Fibroblast of skin of right biceps (primary cell): ENCODE measurements at regions not wholly inside any gene's neighbourhood (a gene's known extent, or its start where the extent isn't known, plus 50 kb on each side); places are given as distances from the start of the nearest gene placed in this dataset.

Experiments used
- DNase-seq: peaks from one replicate; pipeline ENCODE4 v3.0.0-alpha.2; 2013

DNA sequence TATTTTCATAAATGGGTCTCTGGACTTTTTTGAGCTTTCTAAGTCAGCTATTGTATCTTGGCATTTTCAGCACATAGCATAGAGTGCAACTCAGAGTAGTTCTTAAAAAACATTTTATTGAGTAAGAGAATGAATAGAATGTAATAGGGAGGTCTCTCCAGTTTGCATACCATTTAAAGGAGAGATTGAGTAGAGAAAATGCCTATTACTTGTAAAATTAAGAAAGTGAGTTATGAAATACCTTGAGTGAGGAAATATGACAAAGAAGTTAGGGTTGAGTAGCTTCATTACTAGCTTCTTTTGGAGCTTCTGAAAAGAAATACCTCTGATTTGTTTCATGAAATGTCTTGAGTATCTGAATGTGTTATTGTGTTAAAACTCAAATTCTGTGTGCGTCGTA lies 140.0 kb downstream of the AASDHPPT start:
- no peak for DNase-seq

DNA sequence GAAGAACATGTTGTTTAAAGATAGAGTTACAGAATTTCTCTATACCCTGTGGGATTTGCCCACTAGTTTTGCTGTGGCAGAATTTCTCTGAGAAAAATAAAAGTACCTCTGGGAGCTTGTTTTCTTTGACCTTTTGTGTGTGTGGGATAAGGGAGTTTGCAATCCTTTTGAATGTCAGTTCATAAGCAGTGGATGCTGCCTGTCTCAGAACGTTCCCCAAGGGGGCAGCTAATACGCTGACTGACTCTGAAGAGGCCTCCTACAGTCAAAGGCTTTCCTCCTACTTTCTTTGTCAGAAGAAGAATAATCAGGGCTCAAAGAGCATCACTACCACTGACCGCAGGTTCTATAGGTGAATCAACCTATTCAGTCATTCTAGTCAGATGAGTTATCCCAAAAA lies 140.6 kb downstream of the AASDHPPT start:
- DNase-seq = no peak

GRCh38 chr11:106222626-106223025 lies 145.2 kb downstream of the AASDHPPT start:
- DNase-seq = no peak

- DNase-seq = no peak
These were observed 146.7 kb downstream of the AASDHPPT start for GRCh38 chr11:106224172-106224571.

DNA sequence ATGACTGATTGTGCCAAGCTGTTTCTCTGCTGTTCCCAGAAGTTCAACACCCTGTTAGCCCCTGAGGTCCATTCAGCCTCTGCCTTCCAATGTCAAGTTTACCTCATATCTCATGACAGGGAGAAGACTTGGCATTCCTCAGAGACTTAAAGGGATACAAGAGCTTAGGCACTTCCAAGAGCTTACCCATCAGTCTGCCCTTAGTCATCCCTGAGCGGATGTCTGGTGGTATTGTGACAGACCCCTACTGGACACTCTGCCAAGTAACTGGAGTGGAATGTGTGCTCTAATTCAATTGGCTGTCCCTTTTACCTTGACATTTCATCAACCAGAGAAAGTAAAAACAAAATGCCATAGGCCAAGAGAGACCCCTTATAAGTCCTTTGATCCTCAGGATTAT lies 151.5 kb downstream of the AASDHPPT start:
- peak; percentile 25 for DNase-seq

- DNase-seq = peak; percentile 29
These were observed 154.1 kb downstream of the AASDHPPT start for GRCh38 chr11:106231591-106231990.

DNA sequence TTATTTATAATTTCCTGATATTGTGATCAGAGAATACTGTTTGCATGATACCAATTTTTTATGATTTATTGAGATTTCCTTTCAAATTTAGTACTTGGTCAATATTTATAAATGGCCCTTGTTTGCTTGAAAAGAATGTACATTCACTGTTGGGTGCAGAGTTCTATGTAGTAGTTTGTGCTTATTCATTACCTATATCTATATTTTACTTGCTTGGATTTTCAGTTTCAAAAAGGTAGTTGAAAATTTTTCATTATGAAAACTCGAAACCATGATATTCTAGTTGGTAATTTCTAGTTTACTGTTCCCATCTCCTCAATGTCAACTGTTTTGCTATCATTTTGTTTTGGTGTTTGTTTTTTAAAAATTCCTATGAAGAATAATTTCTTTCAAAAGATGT lies 155.7 kb downstream of the AASDHPPT start:
- DNase-seq = no peak

DNA sequence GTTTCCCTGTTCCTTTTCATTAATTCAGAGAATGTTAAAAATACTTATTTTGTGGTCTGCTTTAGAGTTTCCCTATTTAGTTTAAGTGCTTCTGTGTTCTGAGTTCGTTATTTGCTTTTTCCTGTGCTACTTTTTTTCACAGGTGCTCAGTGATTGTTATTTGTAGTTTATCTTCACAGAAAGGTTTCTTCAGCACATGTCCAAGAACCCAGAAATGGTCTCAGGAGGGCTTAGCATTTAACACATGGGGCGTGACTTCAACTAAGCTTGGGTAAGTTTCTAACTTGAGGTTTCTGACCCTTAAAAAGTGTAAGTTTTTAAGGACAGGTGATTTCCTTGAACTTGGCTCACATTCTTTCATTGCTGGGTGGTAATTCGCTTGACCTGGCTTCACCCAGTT lies 157.3 kb downstream of the AASDHPPT start:
- DNase-seq = no peak

DNA sequence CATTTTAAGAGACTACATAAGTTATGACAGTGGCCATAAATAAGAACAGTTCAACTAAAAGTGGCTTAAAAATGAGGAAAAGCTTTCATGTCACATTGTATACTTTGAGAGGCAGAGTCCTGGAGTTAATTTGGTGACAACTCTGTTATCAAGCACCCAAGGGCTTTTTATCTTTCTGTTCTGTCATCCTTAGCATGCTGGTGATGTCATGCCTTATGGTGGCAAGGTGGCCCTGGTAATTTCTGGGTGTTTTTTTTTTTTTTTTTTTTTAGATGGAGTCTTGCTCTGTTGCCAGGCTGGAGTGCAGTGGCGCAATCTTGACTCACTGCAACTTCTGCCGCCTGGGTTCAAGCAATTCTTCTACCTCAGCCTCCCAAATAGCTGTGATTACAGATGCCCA lies 158.8 kb downstream of the AASDHPPT start:
- DNase-seq = no peak

GRCh38 chr11:106238704-106239360 lies 161.4 kb downstream of the AASDHPPT start:
- no peak for DNase-seq

GRCh38 chr11:106241601-106242257 lies 164.3 kb downstream of the AASDHPPT start:
- no peak for DNase-seq

GRCh38 chr11:106242718-106243415 lies 165.4 kb downstream of the AASDHPPT start:
- DNase-seq = peak; percentile 54

DNA sequence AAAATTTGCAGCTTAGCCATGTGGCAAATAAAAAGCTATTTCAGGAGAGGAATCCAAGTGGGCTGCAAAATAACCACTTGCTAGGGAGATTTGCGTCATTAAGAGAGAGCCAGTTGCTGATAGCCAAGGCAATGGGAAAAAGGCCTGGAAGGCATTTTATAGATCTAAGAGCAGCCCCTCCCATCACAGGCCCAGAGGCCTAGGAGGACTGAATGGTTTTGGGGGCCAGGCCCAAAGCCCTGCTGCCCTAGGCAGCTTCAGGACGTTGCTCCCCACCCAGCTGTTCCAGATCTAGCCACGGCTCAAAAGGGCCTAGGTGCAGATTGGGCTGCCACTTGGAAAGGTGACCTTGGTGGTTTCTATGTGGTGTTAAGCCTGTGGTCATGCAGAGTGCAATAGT lies 169.0 kb downstream of the AASDHPPT start:
- DNase-seq = no peak

GRCh38 chr11:106249617-106250239 lies 172.3 kb downstream of the AASDHPPT start:
- peak; percentile 5 for DNase-seq

DNA sequence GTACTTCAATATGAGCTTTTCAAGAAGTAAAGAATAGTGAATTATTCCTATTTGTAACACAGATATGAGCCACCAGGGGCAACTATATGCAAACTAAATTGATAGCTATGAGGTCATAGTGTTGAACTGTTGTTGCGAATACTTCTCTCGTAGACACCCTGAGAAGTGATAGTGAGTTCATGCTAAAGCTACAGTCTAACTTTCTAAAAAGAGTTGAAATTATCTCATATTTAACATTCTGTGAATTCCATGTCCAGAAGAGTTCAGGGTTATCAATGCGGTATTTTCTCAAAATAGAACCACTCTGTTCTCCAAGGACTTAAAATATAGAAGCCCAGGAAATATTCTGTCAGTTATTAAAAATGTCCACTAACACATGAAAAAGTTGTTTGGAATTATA lies 185.4 kb downstream of the AASDHPPT start:
- DNase-seq = no peak

GRCh38 chr11:106263527-106263926 lies 186.1 kb downstream of the AASDHPPT start:
- DNase-seq = no peak

DNA sequence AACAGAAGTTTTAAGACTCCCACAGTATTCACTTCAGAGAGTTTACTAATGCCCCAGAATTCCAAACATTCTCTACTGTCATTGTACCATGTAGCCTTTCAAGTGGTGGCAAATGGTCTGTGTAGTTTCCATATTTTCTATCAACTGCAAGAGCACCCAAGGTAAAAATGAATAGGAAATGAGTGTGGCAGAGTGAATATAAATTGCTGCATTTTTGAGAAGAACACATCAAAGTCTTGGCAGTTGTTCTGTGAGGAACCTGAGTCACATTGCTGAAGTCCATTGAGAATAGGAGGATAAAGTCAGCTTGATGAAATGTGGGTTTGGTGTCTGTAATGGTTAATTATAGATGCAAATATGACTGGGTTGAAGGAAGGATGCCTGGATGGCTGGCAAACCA lies 193.6 kb downstream of the AASDHPPT start:
- DNase-seq = peak; percentile 51

DNA sequence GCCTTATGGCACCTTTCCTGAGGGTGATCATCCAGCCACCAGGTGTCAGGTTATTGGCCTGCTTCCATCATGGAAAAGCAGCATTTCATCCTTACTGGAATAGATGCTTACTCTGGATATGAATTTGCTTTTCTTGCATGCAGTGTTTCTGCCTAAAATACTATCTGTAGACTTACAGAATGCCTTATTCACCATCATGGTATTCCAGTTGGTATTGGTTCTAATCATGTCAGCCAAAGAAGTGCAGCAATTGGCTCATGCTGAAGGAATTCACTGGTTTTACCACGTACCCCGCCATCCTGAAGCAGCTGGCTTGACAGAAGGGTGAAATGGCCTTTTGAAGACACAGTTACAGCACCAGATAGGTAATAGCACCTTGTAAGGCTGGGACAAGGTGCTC lies 194.2 kb downstream of the AASDHPPT start:
- peak; percentile 30 for DNase-seq

- DNase-seq = no peak
These were observed 197.7 kb downstream of the AASDHPPT start for GRCh38 chr11:106275151-106275550.

DNA sequence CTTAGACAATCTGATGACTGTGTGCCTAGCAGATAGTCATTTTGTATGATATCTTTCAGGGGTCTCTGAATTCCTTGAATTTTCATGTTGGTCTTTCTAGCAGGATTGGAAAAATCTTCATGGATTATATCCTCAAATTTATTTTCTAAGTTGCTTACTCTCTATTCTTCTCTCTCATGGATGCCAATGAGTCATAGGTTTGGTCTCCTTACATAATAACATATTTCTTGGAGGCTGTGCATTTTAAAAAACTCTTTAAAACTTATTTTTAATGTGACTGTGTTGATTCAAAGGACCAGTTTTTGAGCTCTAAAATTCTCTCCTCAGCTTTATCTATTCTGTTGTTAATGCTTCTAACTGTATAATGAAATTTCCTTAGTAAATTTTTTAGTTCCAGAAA lies 198.7 kb downstream of the AASDHPPT start:
- peak; percentile 36 for DNase-seq

DNA sequence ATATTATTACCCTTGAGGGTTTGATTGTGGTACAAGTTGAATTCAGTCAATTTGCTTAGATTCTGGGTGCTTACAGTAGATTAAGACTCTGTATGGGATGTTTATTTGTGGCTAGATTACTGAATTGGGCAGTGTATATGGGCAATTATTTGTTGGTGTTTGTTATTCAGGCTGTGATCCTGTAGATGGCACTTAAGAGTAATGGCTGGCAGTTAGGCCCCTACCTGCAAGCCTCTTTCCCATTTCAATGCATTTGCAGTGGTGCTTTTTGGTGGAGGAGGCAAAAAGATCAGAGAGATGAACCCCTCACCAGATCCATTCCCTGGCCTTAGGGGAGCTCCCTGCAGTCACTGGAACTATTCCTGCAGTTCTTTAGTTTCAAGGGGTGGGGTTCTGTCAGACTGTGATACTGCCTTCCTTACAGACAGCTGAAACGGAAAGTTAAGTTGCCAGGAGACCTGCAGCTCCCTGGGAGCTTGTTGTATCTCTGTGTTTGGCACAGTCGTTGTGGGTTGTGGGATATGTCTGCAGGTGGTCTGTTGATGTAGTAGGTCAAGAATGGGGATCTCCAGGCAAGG lies 199.5 kb downstream of the AASDHPPT start:
- peak; percentile 24 for DNase-seq

GRCh38 chr11:106277484-106277883 lies 200.0 kb downstream of the AASDHPPT start:
- no peak for DNase-seq

DNA sequence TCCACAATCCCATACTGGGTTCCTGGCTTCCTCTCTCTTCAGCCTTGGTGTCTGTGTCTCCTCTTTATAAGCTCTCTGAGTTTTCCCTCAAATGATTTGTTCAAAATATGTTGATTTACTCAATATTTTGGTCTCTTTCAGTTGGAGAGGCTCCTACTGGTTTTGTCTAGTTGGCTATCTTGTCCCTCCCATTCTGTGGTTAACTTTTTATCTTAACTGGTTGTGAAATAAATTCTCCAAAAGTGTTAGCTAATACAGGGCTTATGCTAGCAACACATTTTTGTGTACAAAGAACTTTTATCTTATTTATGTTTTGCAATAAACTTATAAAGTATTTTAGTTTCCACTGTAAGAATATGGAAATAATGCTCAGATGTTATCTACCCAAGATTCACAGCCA lies 200.9 kb downstream of the AASDHPPT start:
- DNase-seq = peak; percentile 12
